Large intestine (tissue), 3 donors: ENCODE measurements at regions not wholly inside any gene's neighbourhood (a gene's known extent, or its start where the extent isn't known, plus 50 kb on each side); places are given as distances from the start of the nearest gene placed in this dataset.

Experiments used
- DNase-seq, 2 donors: peaks; one replicate each; pipeline versions ENCODE4 v3.0.0 to v3.0.0-alpha.2; 2013
- H3K27ac ChIP-seq: one replicate; pipeline ENCODE4 v1.5.1; 2013; ENCODE audit warnings: low read length
- H3K27me3 ChIP-seq: 2 replicates; pipeline ENCODE4 v1.6.1; 2013; ENCODE audit warnings: low read length; ENCODE audit not compliant: control insufficient read depth, insufficient read depth
- H3K36me3 ChIP-seq: 2 replicates; pipeline ENCODE4 v1.6.1; 2013; ENCODE audit warnings: low read length; ENCODE audit not compliant: control insufficient read depth, insufficient read depth
- H3K4me1 ChIP-seq: one replicate; pipeline ENCODE4 v1.6.1; 2013; ENCODE audit warnings: low read length; ENCODE audit not compliant: control insufficient read depth, insufficient read depth
- H3K4me3 ChIP-seq: one replicate; pipeline ENCODE4 v1.5.1; 2013; ENCODE audit warnings: low read length
- H3K9me3 ChIP-seq: one replicate; pipeline ENCODE4 v1.6.1; 2013; ENCODE audit warnings: mild to moderate bottlenecking, low read depth, low read length, moderate library complexity; ENCODE audit not compliant: control insufficient read depth
- WGBS: methylation state at CpG from one replicate; pipeline ENCODE4 v1.1.5; 2013; ENCODE audit warnings: low lambda C conversion rate; ENCODE audit not compliant: insufficient coverage; 5-methylcytosine and 5-hydroxymethylcytosine counted together

DNA sequence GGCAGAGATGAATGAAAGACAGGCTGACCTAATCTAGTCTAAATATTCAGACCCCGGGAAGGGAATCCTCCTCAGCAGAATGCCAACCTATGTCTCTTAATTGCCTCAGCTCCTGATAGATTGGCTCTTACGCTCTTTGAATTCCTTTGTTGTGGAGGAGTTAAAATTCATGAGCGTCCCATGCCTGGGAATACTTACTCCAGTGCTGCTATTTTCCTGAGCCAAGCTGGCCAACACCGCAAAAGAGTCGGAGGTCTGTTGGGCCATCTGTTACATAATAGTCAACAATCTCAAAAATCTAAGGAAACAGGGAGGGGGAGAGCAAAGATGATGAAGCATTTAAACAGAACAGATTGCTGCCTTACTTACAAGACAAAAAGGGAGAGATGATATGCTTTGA is 182.8 kb downstream of the ASCL1 start:
- Histone ChIP-seq H3K36me3 (no peaks in the 10 kb centered on the region), H3K27ac (no peak overlapping the region), H3K4me1 (no peaks in the 10 kb centered on the region), H3K9me3 (peaks cover under 1% of the 10 kb centered on the region), H3K27me3 (no peaks in the 10 kb centered on the region), H3K4me3 (no peak overlapping the region)
- no peak for DNase-seq
- no CpG with 5 or more reads among the region's 5 CpGs for WGBS

DNA sequence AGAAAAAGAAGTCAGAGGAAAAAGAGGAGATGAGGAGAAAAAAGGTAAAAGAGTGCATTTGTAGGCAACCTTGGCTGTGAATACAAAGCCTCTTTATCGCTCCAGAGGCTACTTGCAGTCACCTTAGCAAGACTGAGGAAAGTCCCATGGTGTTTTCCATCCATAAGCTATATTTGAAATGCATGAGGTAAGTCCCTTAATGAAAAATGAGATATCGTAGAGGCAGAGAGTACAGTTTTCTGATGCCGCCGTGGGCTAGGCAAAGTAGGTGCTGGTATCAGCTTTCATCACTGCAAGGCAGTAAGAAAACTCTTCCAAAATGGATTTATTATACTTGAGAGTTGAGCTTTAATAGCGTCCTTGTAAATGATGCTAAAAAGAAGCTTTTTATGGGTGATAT is 186.8 kb downstream of the ASCL1 start:
- H3K27ac ChIP-seq = no peak overlapping the region
- DNase-seq = no peak
- no peak overlapping the region for H3K4me3 ChIP-seq
- H3K36me3 ChIP-seq = no peaks in the 10 kb centered on the region
- H3K27me3 ChIP-seq = no peaks in the 10 kb centered on the region
- no peaks in the 10 kb centered on the region for H3K9me3 ChIP-seq
- H3K4me1 ChIP-seq = no peaks in the 10 kb centered on the region
- WGBS = no CpG with 5 or more reads among the region's 5 CpGs

DNA sequence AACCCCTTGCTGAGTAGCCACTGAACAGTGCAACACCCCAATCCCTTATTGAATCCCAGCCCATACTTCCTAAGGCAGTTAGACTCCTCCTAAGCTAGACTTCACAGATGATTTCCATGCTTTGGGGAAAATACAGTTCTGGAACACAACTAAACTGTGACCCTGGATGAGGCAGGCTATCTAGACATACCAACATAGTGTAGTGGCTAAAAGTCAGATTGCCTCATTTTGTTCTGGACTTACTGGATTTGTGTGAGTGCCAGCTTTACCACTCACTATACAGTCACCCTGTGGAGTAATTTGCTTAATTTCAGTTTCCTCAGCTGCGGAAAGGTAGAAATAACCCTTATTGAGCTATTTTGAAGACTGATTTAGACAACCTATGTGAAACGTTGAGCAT is 203.1 kb downstream of the ASCL1 start:
- H3K27me3 ChIP-seq = no peaks in the 10 kb centered on the region
- no peaks in the 10 kb centered on the region for H3K36me3 ChIP-seq
- H3K27ac ChIP-seq = no peak overlapping the region
- WGBS = no CpG with 5 or more reads among the region's 2 CpGs
- no peak overlapping the region for H3K4me3 ChIP-seq
- H3K9me3 ChIP-seq = no peaks in the 10 kb centered on the region
- no peaks in the 10 kb centered on the region for H3K4me1 ChIP-seq
- no peak for DNase-seq

DNA sequence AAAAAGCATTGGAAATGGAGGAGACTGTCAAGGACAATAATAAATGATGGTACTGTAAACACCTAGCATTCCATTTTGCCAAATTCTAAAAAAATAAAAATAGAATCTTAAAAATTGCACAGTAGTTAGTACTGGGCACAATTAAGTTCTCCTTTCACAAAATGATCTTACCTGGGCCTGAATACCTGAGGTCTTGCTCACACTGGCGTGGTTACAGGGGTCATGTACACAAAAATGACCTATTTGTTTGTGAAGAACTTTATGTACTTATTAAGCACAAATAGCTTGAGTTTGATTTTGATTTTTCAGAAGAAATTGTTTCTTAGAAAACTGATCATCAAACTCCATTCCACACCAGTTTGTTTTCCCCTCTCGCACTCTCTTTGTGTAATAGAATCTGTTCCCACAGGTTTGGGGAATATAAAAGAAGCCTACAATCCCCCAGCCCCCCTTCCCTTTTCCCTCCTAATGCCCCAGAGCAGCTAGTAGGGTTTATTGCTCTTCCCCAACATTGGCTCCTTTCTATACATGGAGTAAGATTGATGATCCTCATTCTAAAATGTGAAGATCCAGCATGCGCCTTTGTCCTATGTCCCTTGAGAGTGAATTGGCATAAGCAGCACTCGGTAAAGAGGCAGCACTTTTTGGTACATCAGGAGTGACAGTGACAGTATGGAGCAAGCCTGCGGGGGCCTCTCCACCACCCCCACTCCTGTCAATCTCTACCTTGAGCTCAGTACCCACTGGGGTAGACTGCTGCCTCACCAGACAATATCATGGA is 204.3 kb downstream of the ASCL1 start:
- H3K27me3 ChIP-seq = no peaks in the 10 kb centered on the region
- 44% methylated on average over 1 of the region's 5 CpGs for WGBS
- no peaks in the 10 kb centered on the region for H3K4me1 ChIP-seq
- H3K27ac ChIP-seq = no peak overlapping the region
- H3K9me3 ChIP-seq = no peaks in the 10 kb centered on the region
- no peak for DNase-seq
- no peaks in the 10 kb centered on the region for H3K36me3 ChIP-seq
- no peak overlapping the region for H3K4me3 ChIP-seq

DNA sequence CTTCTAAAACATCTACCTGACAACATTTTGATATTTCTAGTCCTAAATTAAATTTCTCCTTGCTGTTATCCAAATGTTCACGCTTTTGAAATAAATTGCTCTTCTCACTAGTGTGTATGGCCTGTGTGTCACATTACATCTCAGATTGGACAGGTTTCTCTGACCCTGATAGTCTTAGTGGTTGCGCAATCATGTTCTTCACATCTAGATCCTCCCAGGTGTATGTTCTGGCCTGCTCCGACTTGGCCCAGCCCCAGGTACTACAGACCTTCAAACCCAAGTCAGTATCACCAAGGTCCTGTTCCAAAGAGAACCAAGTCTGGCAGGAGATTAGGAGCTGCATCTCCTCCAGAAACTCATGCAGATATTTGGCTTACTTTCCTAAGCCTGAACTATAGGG is 209.5 kb downstream of the ASCL1 start:
- H3K27me3 ChIP-seq = no peaks in the 10 kb centered on the region

DNA sequence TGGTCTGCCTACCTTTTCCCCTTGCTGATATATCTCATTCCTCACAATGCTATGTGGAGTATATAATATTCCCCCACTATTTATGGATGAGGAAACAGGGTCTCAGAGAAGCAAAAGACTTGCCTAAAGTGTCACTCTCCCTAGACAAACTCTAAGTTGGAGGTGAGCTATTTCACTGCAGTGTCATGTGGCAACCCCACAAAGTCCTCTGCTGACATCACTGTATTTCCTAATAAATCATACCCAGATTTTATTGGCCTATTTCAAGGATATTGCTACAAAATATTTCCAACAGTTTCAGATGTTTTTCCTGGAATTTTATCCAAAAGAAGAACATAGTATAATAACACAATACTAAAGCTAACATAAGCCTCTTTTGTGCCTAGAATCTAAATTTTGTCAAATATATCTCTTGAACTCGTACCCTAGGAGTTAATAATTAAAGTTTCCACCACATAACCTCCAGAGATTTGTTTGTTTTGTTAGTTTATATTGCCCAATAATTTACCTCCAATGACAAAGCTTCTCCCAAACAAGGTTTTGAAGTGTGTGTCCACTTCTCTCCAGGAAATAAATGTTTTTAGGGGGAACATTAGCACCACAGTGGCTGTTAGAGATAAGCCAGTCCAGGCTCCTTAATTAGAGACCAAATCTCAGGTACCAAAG is 215.1 kb downstream of the ASCL1 start:
- Histone ChIP-seq H3K4me1 (no peaks in the 10 kb centered on the region), H3K27ac (no peak overlapping the region), H3K9me3 (no peaks in the 10 kb centered on the region), H3K36me3 (no peaks in the 10 kb centered on the region), H3K4me3 (no peak overlapping the region), H3K27me3 (no peaks in the 10 kb centered on the region)
- DNase-seq = no peak
- WGBS = no CpG with 5 or more reads among the region's 1 CpG

More for the DNA sequence above, 209.5 kb downstream of the ASCL1 start:
- H3K4me3 ChIP-seq = no peak overlapping the region
- H3K9me3 ChIP-seq = no peaks in the 10 kb centered on the region
- 83% methylated on average over 2 of the region's 3 CpGs for WGBS
- no peaks in the 10 kb centered on the region for H3K4me1 ChIP-seq
- no peaks in the 10 kb centered on the region for H3K36me3 ChIP-seq
- DNase-seq = no peak
- H3K27ac ChIP-seq = no peak overlapping the region

DNA sequence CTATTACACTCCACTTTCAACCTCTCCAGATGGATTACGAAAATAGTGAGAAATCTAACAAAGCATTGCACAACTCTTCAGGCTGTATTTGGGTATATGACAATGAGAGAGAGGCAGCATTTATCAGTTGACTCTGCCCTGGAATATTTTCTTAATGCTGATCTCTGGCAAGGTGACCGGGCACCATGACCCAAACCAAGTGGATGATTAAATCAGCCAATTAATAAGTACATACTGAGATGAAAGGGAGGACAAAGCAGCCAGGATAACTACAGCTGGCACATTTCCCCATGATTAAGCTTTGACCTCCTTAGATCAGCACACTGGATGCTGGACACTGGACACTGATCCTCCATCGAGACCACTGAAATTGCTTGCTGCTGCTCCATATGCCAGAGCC is 218.2 kb downstream of the ASCL1 start:
- Histone ChIP-seq H3K36me3 (no peaks in the 10 kb centered on the region), H3K4me1 (no peaks in the 10 kb centered on the region), H3K27me3 (no peaks in the 10 kb centered on the region), H3K27ac (no peak overlapping the region), H3K4me3 (no peak overlapping the region), H3K9me3 (no peaks in the 10 kb centered on the region)
- DNase-seq = no peak
- no CpG with 5 or more reads among the region's 3 CpGs for WGBS

DNA sequence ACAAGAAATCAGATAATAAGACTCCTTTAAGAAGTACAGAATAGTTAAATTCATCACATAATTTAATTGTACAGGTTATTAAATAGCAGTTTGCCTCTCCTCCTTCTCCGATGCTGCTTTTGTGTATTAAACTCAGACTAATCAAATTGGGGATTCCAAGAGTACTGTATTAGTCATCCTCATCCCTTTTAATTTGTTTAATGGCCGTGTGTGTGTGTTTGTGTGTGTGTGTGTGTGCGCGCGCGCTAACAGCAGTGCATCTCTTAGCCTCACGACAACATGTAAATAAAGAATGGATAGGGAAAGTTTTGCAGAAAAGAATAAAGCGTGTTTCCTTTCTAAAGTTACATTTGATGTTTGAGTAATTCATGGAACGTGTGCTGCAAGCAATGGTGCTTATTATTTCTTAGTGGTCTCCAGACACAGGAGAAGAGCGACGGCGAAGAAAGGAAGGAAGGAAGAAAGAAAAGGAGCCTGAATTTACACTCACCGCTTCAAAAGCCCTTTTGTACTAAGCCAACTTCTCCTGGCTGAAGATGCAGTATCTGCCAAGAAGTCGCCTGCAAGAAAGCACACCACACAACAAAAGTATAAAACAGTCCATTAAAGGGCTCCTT is 220.3 kb downstream of the ASCL1 start:
- no peak for DNase-seq
- 84% methylated on average over 4 of the region's 14 CpGs for WGBS
- H3K27me3 ChIP-seq = no peaks in the 10 kb centered on the region
- no peaks in the 10 kb centered on the region for H3K4me1 ChIP-seq
- no peaks in the 10 kb centered on the region for H3K36me3 ChIP-seq
- no peaks in the 10 kb centered on the region for H3K9me3 ChIP-seq
- no peak overlapping the region for H3K4me3 ChIP-seq
- no peak overlapping the region for H3K27ac ChIP-seq

DNA sequence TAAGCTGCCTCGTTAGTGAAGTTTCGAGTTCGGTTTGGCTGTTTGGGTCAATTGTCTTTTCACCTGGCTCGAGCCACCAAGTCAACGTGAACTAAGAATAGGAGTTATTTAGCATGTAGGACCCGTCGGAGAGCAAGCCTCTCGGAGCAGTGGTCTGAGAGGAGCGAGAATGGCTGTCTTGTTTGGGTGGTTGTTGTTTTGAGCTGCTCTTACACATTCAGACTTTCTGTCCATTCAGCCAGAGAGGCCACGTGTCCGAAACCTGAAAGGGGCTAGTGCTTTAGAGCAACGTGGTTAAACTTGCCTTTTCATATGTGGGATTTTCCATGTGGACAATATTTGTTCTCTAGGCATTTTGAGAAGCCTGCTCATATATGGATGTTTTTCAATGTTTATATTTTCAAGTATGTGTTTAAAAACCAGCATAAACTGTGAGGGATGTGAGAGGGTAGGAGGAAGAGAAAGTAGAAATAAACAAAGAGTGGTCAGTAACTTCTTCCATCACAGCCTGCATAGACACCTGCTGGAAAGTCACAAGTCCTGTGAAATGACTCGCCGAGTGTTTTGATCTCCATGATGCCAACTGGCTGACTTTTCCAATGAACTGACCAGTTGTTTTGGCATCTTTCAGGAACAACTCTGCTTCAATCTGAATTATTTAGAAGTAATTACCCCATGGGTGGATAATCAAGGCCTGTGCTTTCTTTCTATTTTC is 221.0 kb downstream of the ASCL1 start:
- Histone ChIP-seq H3K9me3 (no peaks in the 10 kb centered on the region), H3K27ac (no peak overlapping the region), H3K27me3 (no peaks in the 10 kb centered on the region), H3K36me3 (no peaks in the 10 kb centered on the region), H3K4me3 (no peak overlapping the region), H3K4me1 (no peaks in the 10 kb centered on the region)
- DNase-seq = no peak
- 74% methylated on average over 3 of the region's 14 CpGs for WGBS

DNA sequence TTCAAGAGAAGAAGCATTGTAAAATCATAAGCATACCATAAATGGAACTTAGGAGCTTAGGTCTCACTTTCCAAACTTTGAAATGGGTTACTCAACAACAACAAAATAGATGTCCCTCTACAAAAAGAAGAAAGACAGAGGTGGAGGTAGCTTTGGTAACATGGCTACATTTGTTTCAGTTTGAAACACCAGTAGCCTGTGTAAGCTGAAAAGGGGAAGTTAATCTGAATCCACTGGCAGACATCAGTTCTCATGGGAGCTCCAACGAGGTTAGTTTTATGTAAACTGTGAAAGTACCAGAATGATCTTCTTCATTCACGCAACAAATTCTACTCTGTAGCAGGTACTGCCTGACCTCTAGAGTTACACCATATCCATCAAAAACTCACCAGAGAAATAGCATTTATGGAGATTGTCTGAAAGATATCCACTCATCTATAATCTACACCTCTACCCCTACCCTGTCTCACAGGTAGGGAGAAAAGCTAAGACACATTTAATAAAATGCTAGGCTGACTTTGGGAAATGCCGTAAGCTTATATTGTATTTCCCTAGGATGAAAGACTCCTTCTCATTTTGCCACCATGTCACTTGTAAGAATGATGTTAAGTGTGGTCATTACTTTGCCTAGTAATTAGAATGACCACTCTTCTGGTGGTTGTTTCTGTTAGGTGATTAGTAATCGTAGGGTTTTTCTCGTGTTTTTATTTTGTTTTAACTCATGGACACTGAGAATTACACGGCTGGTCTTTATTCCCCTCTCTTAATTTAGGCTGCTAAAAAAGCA is 224.1 kb downstream of the ASCL1 start:
- no peaks in the 10 kb centered on the region for H3K9me3 ChIP-seq
- DNase-seq = no peak
- no peaks in the 10 kb centered on the region for H3K36me3 ChIP-seq
- WGBS = 68% methylated on average over 4 of the region's 6 CpGs
- H3K27ac ChIP-seq = no peak overlapping the region
- no peaks in the 10 kb centered on the region for H3K27me3 ChIP-seq
- no peak overlapping the region for H3K4me3 ChIP-seq
- no peaks in the 10 kb centered on the region for H3K4me1 ChIP-seq
